Lower lobe of right lung (tissue), 2 donors: ENCODE measurements at regions not wholly inside any gene's neighbourhood (a gene's known extent, or its start where the extent isn't known, plus 50 kb on each side); places are given as distances from the start of the nearest gene placed in this dataset.
A peak's percentile ranks its signal among the peaks of the same experiment; 100 is the strongest.

Source experiments
- ATAC-seq, 2 donors: fragments of 200-7000 bp; cut with Tn5 transposase; one replicate each; pipeline ENCODE4 v1.9.1; 2020 to 2022; ENCODE audit warnings: mild to moderate bottlenecking in 2 of 2, moderate library complexity in 2 of 2
- DNase-seq: peaks from one replicate; pipeline ENCODE4 v3.0.0-alpha.2; 2020
- H3K27ac ChIP-seq: fragments of 200-600 bp; one replicate; pipeline ENCODE4 v1.8.0; 2022
- H3K27me3 ChIP-seq: fragments of 200-600 bp; one replicate; pipeline ENCODE4 v1.8.0; 2022; ENCODE audit warnings: low read depth
- H3K36me3 ChIP-seq: fragments of 200-600 bp; one replicate; pipeline ENCODE4 v1.8.0; 2022; ENCODE audit warnings: mild to moderate bottlenecking
- H3K4me1 ChIP-seq: fragments of 200-600 bp; one replicate; pipeline ENCODE4 v1.8.0; 2022
- H3K4me3 ChIP-seq: fragments of 200-600 bp; one replicate; pipeline ENCODE4 v1.8.0; 2022; ENCODE audit warnings: mild to moderate bottlenecking
- H3K9me3 ChIP-seq: fragments of 200-600 bp; one replicate; pipeline ENCODE4 v1.8.0; 2022
- intact Hi-C: fragments of 100-400 bp; cut with DNase I; formaldehyde crosslinking; loops from one replicate; pipeline ENCODE4 v1.11.0; 2022
- TF ChIP-seq, protein P1 (sequence below): fragments of 200-600 bp; IDR thresholded peaks from one replicate; pipeline ENCODE4 v1.8.0; 2022; ENCODE audit warnings: antibody characterized with exemption, mild to moderate bottlenecking
- donor health status: DM: no; HTN: yes; CAD: no; lungs with severe emphysema.

DNA sequence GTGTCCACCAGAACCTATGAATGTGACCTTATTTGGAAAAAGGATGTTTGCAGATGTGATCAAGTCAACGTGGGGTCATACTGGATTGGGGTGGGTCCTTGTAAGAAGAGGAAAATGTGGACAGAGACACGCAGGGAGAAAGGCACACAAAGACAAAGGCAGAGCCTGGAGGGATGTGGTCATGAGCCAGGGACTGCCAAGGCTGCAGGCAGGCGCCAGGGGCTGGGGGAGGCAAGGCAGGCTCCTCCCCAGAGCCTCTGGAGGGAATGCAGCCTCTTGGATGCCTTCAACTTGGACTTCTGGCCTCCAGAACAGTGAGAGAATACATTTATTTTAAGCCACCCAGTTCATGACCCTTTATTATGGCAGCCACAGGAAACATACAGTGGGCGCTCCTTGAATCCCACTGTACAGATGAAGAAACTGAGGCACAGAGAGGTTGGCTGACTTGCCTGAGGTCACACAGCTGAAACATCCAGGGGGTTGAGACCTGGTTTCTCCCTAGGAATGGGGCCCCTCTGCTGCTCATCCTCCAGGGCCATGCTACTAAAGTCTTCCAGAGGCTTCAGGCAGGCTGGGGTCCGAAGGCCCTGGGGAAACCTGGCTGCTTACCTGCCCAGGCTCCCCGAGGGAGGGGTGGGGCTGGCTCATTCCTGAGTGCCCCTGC, 99.7 kb downstream of the RFLNA start:
- ATAC-seq (no peak), DNase-seq (no peak)
- Histone ChIP-seq H3K36me3 (peaks cover 67% of the 10 kb centered on the region), H3K27ac (peak overlapping the region; percentile 6), H3K4me1 (peaks cover 81% of the 10 kb centered on the region), H3K9me3 (no peaks in the 10 kb centered on the region), H3K4me3 (no peak overlapping the region), H3K27me3 (no peaks in the 10 kb centered on the region)
- intact Hi-C loops = no loop called here
- TF ChIP-seq, protein P1, sequence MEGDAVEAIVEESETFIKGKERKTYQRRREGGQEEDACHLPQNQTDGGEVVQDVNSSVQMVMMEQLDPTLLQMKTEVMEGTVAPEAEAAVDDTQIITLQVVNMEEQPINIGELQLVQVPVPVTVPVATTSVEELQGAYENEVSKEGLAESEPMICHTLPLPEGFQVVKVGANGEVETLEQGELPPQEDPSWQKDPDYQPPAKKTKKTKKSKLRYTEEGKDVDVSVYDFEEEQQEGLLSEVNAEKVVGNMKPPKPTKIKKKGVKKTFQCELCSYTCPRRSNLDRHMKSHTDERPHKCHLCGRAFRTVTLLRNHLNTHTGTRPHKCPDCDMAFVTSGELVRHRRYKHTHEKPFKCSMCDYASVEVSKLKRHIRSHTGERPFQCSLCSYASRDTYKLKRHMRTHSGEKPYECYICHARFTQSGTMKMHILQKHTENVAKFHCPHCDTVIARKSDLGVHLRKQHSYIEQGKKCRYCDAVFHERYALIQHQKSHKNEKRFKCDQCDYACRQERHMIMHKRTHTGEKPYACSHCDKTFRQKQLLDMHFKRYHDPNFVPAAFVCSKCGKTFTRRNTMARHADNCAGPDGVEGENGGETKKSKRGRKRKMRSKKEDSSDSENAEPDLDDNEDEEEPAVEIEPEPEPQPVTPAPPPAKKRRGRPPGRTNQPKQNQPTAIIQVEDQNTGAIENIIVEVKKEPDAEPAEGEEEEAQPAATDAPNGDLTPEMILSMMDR = no peak

DNA sequence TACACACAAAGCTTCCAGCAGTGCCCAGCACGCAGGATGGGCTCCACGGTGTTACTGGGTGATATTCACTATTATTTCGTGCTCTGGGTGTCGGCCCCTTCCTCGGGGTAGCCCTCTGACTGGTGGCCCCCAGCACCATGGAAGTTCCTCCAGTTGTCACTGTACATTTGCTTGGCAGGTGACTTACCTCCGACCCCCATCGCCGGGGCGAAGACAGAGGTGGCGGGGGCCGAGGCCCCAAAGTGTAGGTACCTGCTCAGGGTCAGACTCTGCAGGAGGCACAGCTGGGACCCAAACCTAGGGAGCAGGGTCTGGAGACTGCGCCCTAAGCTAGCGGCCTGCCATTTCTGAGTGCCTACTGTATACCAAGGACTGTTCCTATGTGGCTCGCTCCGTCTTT, 98.9 kb downstream of the RFLNA start:
- Histone ChIP-seq H3K4me3 (no peak overlapping the region), H3K27ac (peak overlapping the region; percentile 89), H3K36me3 (peaks cover 59% of the 10 kb centered on the region), H3K4me1 (peaks cover 81% of the 10 kb centered on the region), H3K27me3 (no peaks in the 10 kb centered on the region), H3K9me3 (no peaks in the 10 kb centered on the region)
- intact Hi-C loops = no loop called here
- TF ChIP-seq, protein P1 = no peak
- DNase-seq = no peak
- ATAC-seq = no peak

- Histone ChIP-seq H3K27ac (peak overlapping the region; percentile 89), H3K36me3 (peaks cover 55% of the 10 kb centered on the region), H3K9me3 (no peaks in the 10 kb centered on the region), H3K4me3 (no peak overlapping the region), H3K27me3 (no peaks in the 10 kb centered on the region), H3K4me1 (peaks cover 80% of the 10 kb centered on the region)
- intact Hi-C loops = no loop called here
- DNase-seq (no peak), ATAC-seq (no peak)
- TF ChIP-seq, protein P1 = no peak
These were observed 98.5 kb downstream of the RFLNA start for GRCh38 chr12:124393414-124393790.

- Histone ChIP-seq H3K4me1 (peaks cover 80% of the 10 kb centered on the region), H3K27me3 (no peaks in the 10 kb centered on the region), H3K4me3 (no peak overlapping the region), H3K36me3 (peaks cover 50% of the 10 kb centered on the region), H3K9me3 (no peaks in the 10 kb centered on the region), H3K27ac (peak overlapping the region; percentile 89)
- DNase-seq (peak; percentile 79), ATAC-seq (peak; percentile 23 to 32)
- TF ChIP-seq, protein P1 = no peak
- intact Hi-C loops = no loop called here
These were observed 97.9 kb downstream of the RFLNA start for GRCh38 chr12:124392667-124393413.

- H3K4me1 ChIP-seq = peaks cover 83% of the 10 kb centered on the region
- H3K4me3 ChIP-seq = no peak overlapping the region
- TF ChIP-seq, protein P1 = no peak
- peak overlapping the region; percentile 89 for H3K27ac ChIP-seq
- peaks cover 44% of the 10 kb centered on the region for H3K36me3 ChIP-seq
- no peaks in the 10 kb centered on the region for H3K9me3 ChIP-seq
- no peak for ATAC-seq
- intact Hi-C loops = no loop called here
- no peaks in the 10 kb centered on the region for H3K27me3 ChIP-seq
- peak; percentile 71 for DNase-seq
These were observed 97.4 kb downstream of the RFLNA start for GRCh38 chr12:124392271-124392666.
